ENCODE measurements at regions not wholly inside any gene's neighbourhood (a gene's known extent, or its start where the extent isn't known, plus 50 kb on each side); places are given as distances from the start of the nearest gene placed in this dataset.

- Mint-ChIP-seq H3K27me3 (peaks cover 15 to 45% of the 10 kb centered on the region in 2 donors), H3K36me3 (peaks cover 0 to 1% (median 0%) of the 10 kb centered on the region in 3 donors), H3K27ac (no peak overlapping the region), H3K4me1 (no peaks in the 10 kb centered on the region), H3K9me3 (no peaks in the 10 kb centered on the region), H3K4me3 (no peak overlapping the region)
- no peak for DNase-seq
- Histone ChIP-seq H3K36me3 (ENCODE audit: insufficient read depth, low read length) (no peaks in the 10 kb centered on the region), H3K4me1 (ENCODE audit: insufficient read depth, low read length) (no peaks in the 10 kb centered on the region), H3K27ac (ENCODE audit: low read depth, low read length) (no peak overlapping the region), H3K4me3 (ENCODE audit: low read length) (no peak overlapping the region), H3K9me3 (ENCODE audit: low read length) (no peaks in the 10 kb centered on the region), H3K27me3 (ENCODE audit: insufficient read depth, low read length, poor library complexity, severe bottlenecking) (no peaks in the 10 kb centered on the region)
- CTCF ChIA-PET, result no interaction called here
- POLR2A ChIA-PET, result no interaction called here
Measured at GRCh38 chr10:29876008-29876555, 183.3 kb downstream of the JCAD start.

GRCh38 chr10:29874606-29875269, 184.6 kb downstream of the JCAD start:
- Mint-ChIP-seq H3K4me1 (no peaks in the 10 kb centered on the region), H3K36me3 (peaks cover 0 to 1% (median 0%) of the 10 kb centered on the region in 3 donors), H3K27me3 (peaks cover 8 to 40% of the 10 kb centered on the region in 2 donors), H3K27ac (no peak overlapping the region), H3K4me3 (no peak overlapping the region), H3K9me3 (no peaks in the 10 kb centered on the region)
- CTCF ChIA-PET, result no interaction called here
- POLR2A ChIA-PET, result no interaction called here
- Histone ChIP-seq H3K27ac (ENCODE audit: low read depth, low read length) (no peak overlapping the region), H3K4me1 (ENCODE audit: insufficient read depth, low read length) (no peaks in the 10 kb centered on the region), H3K27me3 (ENCODE audit: insufficient read depth, low read length, poor library complexity, severe bottlenecking) (no peaks in the 10 kb centered on the region), H3K9me3 (ENCODE audit: low read length) (no peaks in the 10 kb centered on the region), H3K4me3 (ENCODE audit: low read length) (no peak overlapping the region), H3K36me3 (ENCODE audit: insufficient read depth, low read length) (no peaks in the 10 kb centered on the region)
- DNase-seq, result no peak

GRCh38 chr10:29873941-29874484, 185.4 kb downstream of the JCAD start:
- Histone ChIP-seq H3K9me3 (ENCODE audit: low read length) (no peaks in the 10 kb centered on the region), H3K4me3 (ENCODE audit: low read length) (no peak overlapping the region), H3K27me3 (ENCODE audit: insufficient read depth, low read length, poor library complexity, severe bottlenecking) (no peaks in the 10 kb centered on the region), H3K36me3 (ENCODE audit: insufficient read depth, low read length) (no peaks in the 10 kb centered on the region), H3K27ac (ENCODE audit: low read depth, low read length) (no peak overlapping the region), H3K4me1 (ENCODE audit: insufficient read depth, low read length) (no peaks in the 10 kb centered on the region)
- H3K4me3 Mint-ChIP-seq, result no peak overlapping the region
- CTCF ChIA-PET, result no interaction called here
- peaks cover 8 to 37% of the 10 kb centered on the region in 2 donors for H3K27me3 Mint-ChIP-seq
- H3K9me3 Mint-ChIP-seq, result no peaks in the 10 kb centered on the region
- POLR2A ChIA-PET, result no interaction called here
- no peak for DNase-seq
- H3K4me1 Mint-ChIP-seq, result no peaks in the 10 kb centered on the region
- peaks cover 0 to 1% (median 0%) of the 10 kb centered on the region in 3 donors for H3K36me3 Mint-ChIP-seq
- H3K27ac Mint-ChIP-seq, result no peak overlapping the region

GRCh38 chr10:29870522-29871044, 188.8 kb downstream of the JCAD start:
- H3K4me3 Mint-ChIP-seq, result no peak overlapping the region
- no peaks in the 10 kb centered on the region for H3K9me3 Mint-ChIP-seq

GRCh38 chr10:29869593-29869992, 189.8 kb downstream of the JCAD start:
- ChIA-PET CTCF (no interaction called here), POLR2A (no interaction called here)
- no peak overlapping the region for H3K4me3 ChIP-seq (ENCODE audit: low read length)
- no peaks in the 10 kb centered on the region for H3K9me3 Mint-ChIP-seq
- DNase-seq, result no peak
- H3K27me3 ChIP-seq (ENCODE audit: insufficient read depth, low read length, poor library complexity, severe bottlenecking), result no peaks in the 10 kb centered on the region
- no peaks in the 10 kb centered on the region for H3K4me1 Mint-ChIP-seq
- no peak overlapping the region for H3K4me3 Mint-ChIP-seq
- no peaks in the 10 kb centered on the region for H3K9me3 ChIP-seq (ENCODE audit: low read length)
- no peak overlapping the region for H3K27ac Mint-ChIP-seq
- no peak overlapping the region for H3K27ac ChIP-seq (ENCODE audit: low read depth, low read length)
- H3K27me3 Mint-ChIP-seq, result peaks cover 4 to 8% of the 10 kb centered on the region in 2 donors
- no peaks in the 10 kb centered on the region for H3K4me1 ChIP-seq (ENCODE audit: insufficient read depth, low read length)
- no peaks in the 10 kb centered on the region for H3K36me3 Mint-ChIP-seq
- no peaks in the 10 kb centered on the region for H3K36me3 ChIP-seq (ENCODE audit: insufficient read depth, low read length)

More at GRCh38 chr10:29870522-29871044, 188.8 kb downstream of the JCAD start:
- ChIA-PET POLR2A (no interaction called here), CTCF (no interaction called here)
- Histone ChIP-seq H3K27ac (ENCODE audit: low read depth, low read length) (no peak overlapping the region), H3K4me1 (ENCODE audit: insufficient read depth, low read length) (no peaks in the 10 kb centered on the region), H3K4me3 (ENCODE audit: low read length) (no peak overlapping the region), H3K9me3 (ENCODE audit: low read length) (no peaks in the 10 kb centered on the region), H3K27me3 (ENCODE audit: insufficient read depth, low read length, poor library complexity, severe bottlenecking) (no peaks in the 10 kb centered on the region), H3K36me3 (ENCODE audit: insufficient read depth, low read length) (no peaks in the 10 kb centered on the region)
- DNase-seq, result no peak
- no peaks in the 10 kb centered on the region for H3K36me3 Mint-ChIP-seq
- H3K27ac Mint-ChIP-seq, result peak overlapping the region in 1 of 8 donors; percentile 26
- peaks cover 4 to 14% of the 10 kb centered on the region in 2 donors for H3K27me3 Mint-ChIP-seq
- H3K4me1 Mint-ChIP-seq, result no peaks in the 10 kb centered on the region

GRCh38 chr10:29866356-29866755, 193.0 kb downstream of the JCAD start:
- DNase-seq, result no peak
- H3K27ac Mint-ChIP-seq, result no peak overlapping the region

GRCh38 chr10:29865700-29866355, 193.6 kb downstream of the JCAD start:
- Histone ChIP-seq H3K9me3 (ENCODE audit: low read length) (no peaks in the 10 kb centered on the region), H3K4me1 (ENCODE audit: insufficient read depth, low read length) (no peaks in the 10 kb centered on the region), H3K4me3 (ENCODE audit: low read length) (no peak overlapping the region), H3K27ac (ENCODE audit: low read depth, low read length) (no peak overlapping the region), H3K27me3 (ENCODE audit: insufficient read depth, low read length, poor library complexity, severe bottlenecking) (no peaks in the 10 kb centered on the region), H3K36me3 (ENCODE audit: insufficient read depth, low read length) (no peaks in the 10 kb centered on the region)
- DNase-seq, result no peak
- H3K4me3 Mint-ChIP-seq, result no peak overlapping the region
- no peaks in the 10 kb centered on the region for H3K9me3 Mint-ChIP-seq
- no peaks in the 10 kb centered on the region for H3K4me1 Mint-ChIP-seq
- CTCF ChIA-PET, result no interaction called here
- H3K27me3 Mint-ChIP-seq, result peaks cover 4 to 10% of the 10 kb centered on the region in 2 donors
- no peak overlapping the region for H3K27ac Mint-ChIP-seq
- POLR2A ChIA-PET, result no interaction called here
- H3K36me3 Mint-ChIP-seq, result no peaks in the 10 kb centered on the region

More at GRCh38 chr10:29866356-29866755, 193.0 kb downstream of the JCAD start:
- H3K36me3 ChIP-seq (ENCODE audit: insufficient read depth, low read length), result no peaks in the 10 kb centered on the region
- ChIA-PET CTCF (no interaction called here), POLR2A (no interaction called here)
- Mint-ChIP-seq H3K4me1 (no peaks in the 10 kb centered on the region), H3K27me3 (peaks cover 4 to 10% of the 10 kb centered on the region in 2 donors), H3K9me3 (no peaks in the 10 kb centered on the region), H3K4me3 (no peak overlapping the region), H3K36me3 (no peaks in the 10 kb centered on the region)
- H3K27ac ChIP-seq (ENCODE audit: low read depth, low read length), result no peak overlapping the region
- H3K4me3 ChIP-seq (ENCODE audit: low read length), result no peak overlapping the region
- no peaks in the 10 kb centered on the region for H3K9me3 ChIP-seq (ENCODE audit: low read length)
- H3K4me1 ChIP-seq (ENCODE audit: insufficient read depth, low read length), result no peaks in the 10 kb centered on the region
- no peaks in the 10 kb centered on the region for H3K27me3 ChIP-seq (ENCODE audit: insufficient read depth, low read length, poor library complexity, severe bottlenecking)

- Histone ChIP-seq H3K9me3 (ENCODE audit: low read length) (no peaks in the 10 kb centered on the region), H3K36me3 (ENCODE audit: insufficient read depth, low read length) (no peaks in the 10 kb centered on the region), H3K27me3 (ENCODE audit: insufficient read depth, low read length, poor library complexity, severe bottlenecking) (no peaks in the 10 kb centered on the region), H3K4me3 (ENCODE audit: low read length) (no peak overlapping the region), H3K4me1 (ENCODE audit: insufficient read depth, low read length) (no peaks in the 10 kb centered on the region), H3K27ac (ENCODE audit: low read depth, low read length) (no peak overlapping the region)
- Mint-ChIP-seq H3K27me3 (peaks cover 10 to 23% of the 10 kb centered on the region in 2 donors), H3K36me3 (no peaks in the 10 kb centered on the region), H3K4me3 (no peak overlapping the region), H3K27ac (no peak overlapping the region), H3K9me3 (no peaks in the 10 kb centered on the region), H3K4me1 (no peaks in the 10 kb centered on the region)
- ChIA-PET CTCF (no interaction called here), POLR2A (no interaction called here)
- no peak for DNase-seq
Measured at GRCh38 chr10:29862923-29863614, 196.3 kb downstream of the JCAD start.

Data from CD8-positive, alpha-beta memory T cell (primary cell).